GM04504 (cell line): ENCODE measurements at regions not wholly inside any gene's neighbourhood (a gene's known extent, or its start where the extent isn't known, plus 50 kb on each side); places are given as distances from the start of the nearest gene placed in this dataset.

ENCODE experiments used
- DNase-seq: peaks from one replicate; pipeline ENCODE4 v3.0.0-alpha.2; 2012; ENCODE audit warnings: low read depth

- no peak for DNase-seq
Measured at GRCh38 chr15:70505936-70506912, 257.1 kb downstream of the UACA start.

GRCh38 chr15:70505411-70505919 lies 257.9 kb downstream of the UACA start:
- no peak for DNase-seq

GRCh38 chr15:70504988-70505387 lies 258.4 kb downstream of the UACA start:
- no peak for DNase-seq

- no peak for DNase-seq
Measured at GRCh38 chr15:70504299-70504951, 258.9 kb downstream of the UACA start.

GRCh38 chr15:70503798-70504298 lies 259.5 kb downstream of the UACA start:
- no peak for DNase-seq

- DNase-seq: no peak
Measured at GRCh38 chr15:70503073-70503745, 260.1 kb downstream of the UACA start.

- no peak for DNase-seq
Measured at GRCh38 chr15:70502529-70502928, 260.8 kb downstream of the UACA start.

- no peak for DNase-seq
Measured at GRCh38 chr15:70501849-70502248, 261.5 kb downstream of the UACA start.

- DNase-seq: no peak
Measured at GRCh38 chr15:70501121-70501727, 262.1 kb downstream of the UACA start.

GRCh38 chr15:70499791-70500190 lies 263.6 kb downstream of the UACA start:
- DNase-seq: no peak

GRCh38 chr15:70498096-70498626 lies 265.2 kb downstream of the UACA start:
- DNase-seq: no peak

- no peak for DNase-seq
Measured at GRCh38 chr15:70497661-70498060, 265.7 kb downstream of the UACA start.

- no peak for DNase-seq
Measured at GRCh38 chr15:70495991-70496599, 267.3 kb downstream of the UACA start.

- DNase-seq: peak; percentile 56
Measured at GRCh38 chr15:70494852-70495571, 268.3 kb downstream of the UACA start.

GRCh38 chr15:70494517-70494851 lies 268.9 kb downstream of the UACA start:
- DNase-seq: no peak

- DNase-seq: no peak
Measured at GRCh38 chr15:70493787-70494516, 269.4 kb downstream of the UACA start.

- DNase-seq: no peak
Measured at GRCh38 chr15:70493376-70493775, 270.0 kb downstream of the UACA start.

GRCh38 chr15:70492240-70493177 lies 270.8 kb downstream of the UACA start:
- DNase-seq: peak; percentile 71

- DNase-seq: no peak
Measured at GRCh38 chr15:70491641-70492040, 271.7 kb downstream of the UACA start.
